Tibial artery (tissue), 4 donors: ENCODE measurements at regions not wholly inside any gene's neighbourhood (a gene's known extent, or its start where the extent isn't known, plus 50 kb on each side); places are given as distances from the start of the nearest gene placed in this dataset.

Source experiments
- DNase-seq, 2 donors: peaks; one replicate each; pipeline ENCODE4 v3.0.0-alpha.2; 2019
- H3K27ac ChIP-seq, 2 donors: fragments of 200-600 bp; sonication (generic) in 1 of 2; 1 replicate in 1 of 2; 2 replicates in 1 of 2; pipeline ENCODE4 v1.5.1; 2018 to 2019; ENCODE audit warnings: mild to moderate bottlenecking in 1 of 2
- H3K27me3 ChIP-seq, 2 donors: fragments of 200-600 bp; sonication (generic) in 1 of 2; one replicate each; pipeline versions ENCODE4 v1.5.1 to v1.6.0; 2016 to 2019
- H3K36me3 ChIP-seq, 3 donors: fragments of 200-600 bp; sonication (generic) in 2 of 3; one replicate each; pipeline ENCODE4 v1.5.1; 2016 to 2019; ENCODE audit warnings: mild to moderate bottlenecking in 2 of 3
- H3K4me1 ChIP-seq, 4 donors: fragments of 200-600 bp; sonication (generic) in 2 of 4; 1 replicate in 3 of 4; 2 replicates in 1 of 4; pipeline ENCODE4 v1.5.1; 2016 to 2019
- H3K4me3 ChIP-seq, 2 donors: fragments of 200-600 bp; sonication (generic) in 1 of 2; 1 replicate in 1 of 2; 2 replicates in 1 of 2; pipeline ENCODE4 v1.5.1; 2018 to 2019; ENCODE audit warnings: mild to moderate bottlenecking in 2 of 2
- H3K9me3 ChIP-seq, 3 donors: fragments of 200-600 bp; sonication (generic) in 1 of 3; one replicate each; pipeline ENCODE4 v1.5.1; 2016 to 2019
- CTCF ChIP-seq, 2 experiments: fragments of 200-600 bp in 1 of 2; fragments of 450-650 bp in 1 of 2; IDR thresholded peaks; one replicate each; pipeline ENCODE4 v1.5.1; 2017 to 2019; ENCODE audit warnings: antibody characterized with exemption in 2 of 2, mild to moderate bottlenecking in 1 of 2, moderate library complexity in 1 of 2
- intact Hi-C: fragments of 100-400 bp; cut with DNase I; formaldehyde crosslinking; loops from one replicate; pipeline ENCODE4 v1.15.0; 2023; ENCODE audit warnings: low total_unique reads

DNA sequence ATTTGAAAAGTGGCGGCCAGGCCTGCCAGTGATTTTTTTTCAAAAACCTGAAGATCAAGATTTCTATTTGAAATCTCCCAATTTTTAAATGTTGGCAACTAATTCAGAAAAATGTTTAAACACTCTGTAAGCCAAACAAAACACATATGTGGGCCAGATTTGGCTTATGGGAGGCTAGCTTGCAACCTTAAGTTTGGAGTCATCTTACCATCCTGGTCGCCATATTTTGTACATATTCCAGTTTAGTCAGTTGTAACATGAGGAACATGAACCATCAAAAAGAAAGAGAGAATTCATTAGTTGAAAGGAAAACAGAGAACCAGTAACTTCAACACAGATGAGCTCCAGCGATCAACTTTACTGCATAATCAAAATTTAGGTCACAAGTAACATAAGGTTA, 115.4 kb downstream of the TMEM26 start:
- H3K27ac ChIP-seq: no peak overlapping the region
- no peak for DNase-seq
- H3K36me3 ChIP-seq: no peaks in the 10 kb centered on the region
- TF ChIP-seq CTCF (IDR thresholded peaks at IDR 0.05): no peak
- intact Hi-C loops: no loop called here
- H3K4me3 ChIP-seq: no peak overlapping the region
- H3K9me3 ChIP-seq: peaks cover 0 to 5% (median 0%) of the 10 kb centered on the region in 3 donors
- no peaks in the 10 kb centered on the region for H3K27me3 ChIP-seq
- peaks cover 0 to 1% (median 0%) of the 10 kb centered on the region in 4 donors for H3K4me1 ChIP-seq

GRCh38 chr10:61336831-61337230, 116.3 kb downstream of the TMEM26 start:
- intact Hi-C loops: no loop called here

GRCh38 chr10:61335359-61335758, 117.8 kb downstream of the TMEM26 start:
- Histone ChIP-seq H3K4me3 (no peak overlapping the region), H3K27me3 (no peaks in the 10 kb centered on the region), H3K36me3 (no peaks in the 10 kb centered on the region), H3K27ac (no peak overlapping the region), H3K4me1 (peaks cover 0 to 8% (median 0%) of the 10 kb centered on the region in 4 donors), H3K9me3 (peaks cover 0 to 5% (median 0%) of the 10 kb centered on the region in 3 donors)
- no peak for TF ChIP-seq CTCF (IDR thresholded peaks at IDR 0.05)
- DNase-seq: no peak
- intact Hi-C loops: no loop called here

More at GRCh38 chr10:61336831-61337230, 116.3 kb downstream of the TMEM26 start:
- Histone ChIP-seq H3K27ac (no peak overlapping the region), H3K4me1 (peaks cover 0 to 8% (median 0%) of the 10 kb centered on the region in 4 donors), H3K36me3 (no peaks in the 10 kb centered on the region), H3K27me3 (no peaks in the 10 kb centered on the region), H3K9me3 (peaks cover 0 to 5% (median 0%) of the 10 kb centered on the region in 3 donors), H3K4me3 (no peak overlapping the region)
- TF ChIP-seq CTCF (IDR thresholded peaks at IDR 0.05): no peak
- DNase-seq: no peak

- no peak for DNase-seq
- peaks cover 0 to 8% (median 0%) of the 10 kb centered on the region in 4 donors for H3K4me1 ChIP-seq
These were observed 120.6 kb downstream of the TMEM26 start for GRCh38 chr10:61332581-61332980.

DNA sequence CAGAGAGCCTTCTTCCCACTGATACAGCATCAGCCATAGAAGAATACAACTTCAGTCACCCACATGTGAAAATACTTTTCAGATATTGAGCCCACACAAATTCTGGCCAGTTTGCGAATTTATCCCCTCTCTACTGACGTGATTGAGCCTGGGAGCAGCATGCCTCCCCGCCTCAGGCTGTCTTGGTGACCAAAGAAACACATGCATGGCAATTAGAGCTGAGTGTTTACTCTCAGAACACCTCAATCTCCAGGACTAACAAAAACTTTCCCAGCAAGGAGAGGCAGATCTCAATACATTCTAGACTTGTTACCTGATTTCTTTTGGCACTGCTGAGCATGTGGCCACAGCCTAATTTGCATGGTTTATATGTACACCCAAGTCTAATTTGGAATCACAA, 122.5 kb downstream of the TMEM26 start:
- no peak for DNase-seq
- intact Hi-C loops: no loop called here
- Histone ChIP-seq H3K36me3 (no peaks in the 10 kb centered on the region), H3K4me3 (no peak overlapping the region), H3K27ac (no peak overlapping the region), H3K4me1 (peaks cover 0 to 8% (median 0%) of the 10 kb centered on the region in 4 donors), H3K9me3 (peaks cover 0 to 5% (median 0%) of the 10 kb centered on the region in 3 donors), H3K27me3 (no peaks in the 10 kb centered on the region)
- no peak for TF ChIP-seq CTCF (IDR thresholded peaks at IDR 0.05)

More at GRCh38 chr10:61332581-61332980, 120.6 kb downstream of the TMEM26 start:
- H3K36me3 ChIP-seq: no peaks in the 10 kb centered on the region
- TF ChIP-seq CTCF (IDR thresholded peaks at IDR 0.05): no peak
- no peaks in the 10 kb centered on the region for H3K27me3 ChIP-seq
- no peak overlapping the region for H3K27ac ChIP-seq
- H3K9me3 ChIP-seq: peaks cover 0 to 5% (median 0%) of the 10 kb centered on the region in 3 donors
- no peak overlapping the region for H3K4me3 ChIP-seq
- intact Hi-C loops: no loop called here

DNA sequence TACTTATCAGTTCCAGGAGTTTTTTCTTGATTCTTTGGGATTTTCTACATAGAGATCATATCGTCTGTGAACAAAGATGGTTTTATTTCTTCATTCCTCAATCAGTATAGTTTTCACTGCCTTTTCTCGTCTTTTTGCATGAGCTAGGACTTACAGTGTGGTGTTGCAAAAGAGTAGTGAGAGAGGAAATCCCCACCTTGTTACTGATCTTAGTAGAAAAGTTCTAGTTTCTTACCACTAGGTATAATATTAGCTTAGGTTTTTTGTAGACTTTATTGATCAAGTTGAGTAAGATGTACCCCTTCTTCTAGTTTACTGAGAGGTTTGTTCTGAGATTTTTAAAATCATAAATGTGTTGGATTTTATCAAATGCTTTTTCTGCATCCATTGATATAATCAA, 123.3 kb downstream of the TMEM26 start:
- no peak overlapping the region for H3K4me3 ChIP-seq
- H3K36me3 ChIP-seq: no peaks in the 10 kb centered on the region
- no peak for DNase-seq
- peaks cover 0 to 8% (median 0%) of the 10 kb centered on the region in 4 donors for H3K4me1 ChIP-seq
- no peaks in the 10 kb centered on the region for H3K27me3 ChIP-seq
- H3K27ac ChIP-seq: no peak overlapping the region
- intact Hi-C loops: no loop called here
- TF ChIP-seq CTCF (IDR thresholded peaks at IDR 0.05): no peak
- H3K9me3 ChIP-seq: peaks cover 0 to 5% (median 0%) of the 10 kb centered on the region in 3 donors
